CD4-positive, alpha-beta T cell treated with Interleukin-10 for 1 hour (primary cell): ENCODE measurements at regions not wholly inside any gene's neighbourhood (a gene's known extent, or its start where the extent isn't known, plus 50 kb on each side); places are given as distances from the start of the nearest gene placed in this dataset.

Experiments
- DNase-seq: peaks from one replicate; pipeline ENCODE4 v3.0.0-alpha.2; 2020

- DNase-seq = peak; percentile 5
These were observed 164.8 kb downstream of the HAPSTR1 start for GRCh38 chr16:9256196-9256595.

GRCh38 chr16:9257843-9258242 is 166.4 kb downstream of the HAPSTR1 start:
- DNase-seq = no peak

GRCh38 chr16:9258423-9259051 is 167.1 kb downstream of the HAPSTR1 start:
- no peak for DNase-seq

- no peak for DNase-seq
These were observed 168.6 kb downstream of the HAPSTR1 start for GRCh38 chr16:9259914-9260608.

- DNase-seq = no peak
These were observed 169.2 kb downstream of the HAPSTR1 start for GRCh38 chr16:9260666-9261065.

- no peak for DNase-seq
These were observed 169.9 kb downstream of the HAPSTR1 start for GRCh38 chr16:9261376-9261775.

GRCh38 chr16:9262941-9263715 is 171.7 kb downstream of the HAPSTR1 start:
- DNase-seq = no peak

GRCh38 chr16:9264067-9264466 is 172.6 kb downstream of the HAPSTR1 start:
- DNase-seq = no peak

GRCh38 chr16:9268446-9268845 is 177.0 kb downstream of the HAPSTR1 start:
- DNase-seq = no peak

- no peak for DNase-seq
These were observed 179.0 kb downstream of the HAPSTR1 start for GRCh38 chr16:9270424-9270823.

- DNase-seq = no peak
These were observed 179.5 kb downstream of the HAPSTR1 start for GRCh38 chr16:9270941-9271340.

- DNase-seq = no peak
These were observed 180.4 kb downstream of the HAPSTR1 start for GRCh38 chr16:9271841-9272240.

GRCh38 chr16:9275377-9275776 is 183.9 kb downstream of the HAPSTR1 start:
- DNase-seq = no peak

GRCh38 chr16:9275816-9276354 is 184.4 kb downstream of the HAPSTR1 start:
- DNase-seq = no peak

- DNase-seq = no peak
These were observed 188.0 kb downstream of the HAPSTR1 start for GRCh38 chr16:9279291-9280068.

GRCh38 chr16:9280069-9280466 is 188.6 kb downstream of the HAPSTR1 start:
- DNase-seq = no peak

GRCh38 chr16:9286930-9287329 is 195.5 kb downstream of the HAPSTR1 start:
- DNase-seq = no peak

GRCh38 chr16:9296271-9296590 is 204.8 kb downstream of the HAPSTR1 start:
- no peak for DNase-seq

GRCh38 chr16:9297437-9298113 is 206.1 kb downstream of the HAPSTR1 start:
- no peak for DNase-seq

GRCh38 chr16:9300252-9300651 is 208.8 kb downstream of the HAPSTR1 start:
- DNase-seq = no peak

- no peak for DNase-seq
These were observed 210.6 kb downstream of the HAPSTR1 start for GRCh38 chr16:9302072-9302471.

GRCh38 chr16:9306753-9307152 is 215.3 kb downstream of the HAPSTR1 start:
- DNase-seq = no peak
